Mesothelial cell of epicardium (in vitro differentiated cells): ENCODE measurements at regions not wholly inside any gene's neighbourhood (a gene's known extent, or its start where the extent isn't known, plus 50 kb on each side); places are given as distances from the start of the nearest gene placed in this dataset.

Source experiments
- DNase-seq, 2 experiments: peaks; one replicate each; pipeline ENCODE4 v3.0.0; 2021; ENCODE audit warnings: low spot score in 2 of 2; ENCODE audit not compliant: unreplicated experiment in 2 of 2
- H3K27ac Mint-ChIP-seq: 2 replicates; pipeline ENCODE4 v1.8.0; 2021; ENCODE audit warnings: mixed read lengths
- H3K27me3 Mint-ChIP-seq: 2 replicates; pipeline ENCODE4 v1.8.0; 2021; ENCODE audit warnings: low read depth, mixed read lengths
- H3K36me3 Mint-ChIP-seq: 2 replicates; pipeline ENCODE4 v1.8.0; 2021; ENCODE audit warnings: mixed read lengths
- H3K4me1 Mint-ChIP-seq: 2 replicates; pipeline ENCODE4 v1.8.0; 2021; ENCODE audit warnings: mixed read lengths
- H3K4me3 Mint-ChIP-seq: 2 replicates; pipeline ENCODE4 v1.8.0; 2021; ENCODE audit warnings: mild to moderate bottlenecking, moderate library complexity, mixed read lengths
- H3K9me3 Mint-ChIP-seq: 2 replicates; pipeline ENCODE4 v1.8.0; 2021; ENCODE audit warnings: mixed read lengths
- TF ChIP-seq, protein P1 (sequence below): fragments of 200-600 bp; sonication (generic); IDR thresholded peaks from one replicate; pipeline ENCODE4 v1.5.0; 2021; ENCODE audit warnings: antibody characterized with exemption; ENCODE audit not compliant: unreplicated experiment

- TF ChIP-seq, protein P1, sequence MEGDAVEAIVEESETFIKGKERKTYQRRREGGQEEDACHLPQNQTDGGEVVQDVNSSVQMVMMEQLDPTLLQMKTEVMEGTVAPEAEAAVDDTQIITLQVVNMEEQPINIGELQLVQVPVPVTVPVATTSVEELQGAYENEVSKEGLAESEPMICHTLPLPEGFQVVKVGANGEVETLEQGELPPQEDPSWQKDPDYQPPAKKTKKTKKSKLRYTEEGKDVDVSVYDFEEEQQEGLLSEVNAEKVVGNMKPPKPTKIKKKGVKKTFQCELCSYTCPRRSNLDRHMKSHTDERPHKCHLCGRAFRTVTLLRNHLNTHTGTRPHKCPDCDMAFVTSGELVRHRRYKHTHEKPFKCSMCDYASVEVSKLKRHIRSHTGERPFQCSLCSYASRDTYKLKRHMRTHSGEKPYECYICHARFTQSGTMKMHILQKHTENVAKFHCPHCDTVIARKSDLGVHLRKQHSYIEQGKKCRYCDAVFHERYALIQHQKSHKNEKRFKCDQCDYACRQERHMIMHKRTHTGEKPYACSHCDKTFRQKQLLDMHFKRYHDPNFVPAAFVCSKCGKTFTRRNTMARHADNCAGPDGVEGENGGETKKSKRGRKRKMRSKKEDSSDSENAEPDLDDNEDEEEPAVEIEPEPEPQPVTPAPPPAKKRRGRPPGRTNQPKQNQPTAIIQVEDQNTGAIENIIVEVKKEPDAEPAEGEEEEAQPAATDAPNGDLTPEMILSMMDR, result no peak
- no peaks in the 10 kb centered on the region for H3K9me3 Mint-ChIP-seq
- no peaks in the 10 kb centered on the region for H3K36me3 Mint-ChIP-seq
- DNase-seq, result no peak
- no peak overlapping the region for H3K4me3 Mint-ChIP-seq
- H3K4me1 Mint-ChIP-seq, result peaks cover 8% of the 10 kb centered on the region
- no peaks in the 10 kb centered on the region for H3K27me3 Mint-ChIP-seq
- H3K27ac Mint-ChIP-seq, result no peak overlapping the region
Measured at GRCh38 chr13:68987585-68987984, 1120.0 kb upstream of the ATXN8OS start.

- Mint-ChIP-seq H3K4me1 (peaks cover 8% of the 10 kb centered on the region), H3K27ac (no peak overlapping the region), H3K27me3 (no peaks in the 10 kb centered on the region), H3K36me3 (no peaks in the 10 kb centered on the region), H3K4me3 (no peak overlapping the region), H3K9me3 (no peaks in the 10 kb centered on the region)
- TF ChIP-seq, protein P1, result no peak
- DNase-seq, result no peak
Measured at GRCh38 chr13:68984688-68985319, 1122.8 kb upstream of the ATXN8OS start.

DNA sequence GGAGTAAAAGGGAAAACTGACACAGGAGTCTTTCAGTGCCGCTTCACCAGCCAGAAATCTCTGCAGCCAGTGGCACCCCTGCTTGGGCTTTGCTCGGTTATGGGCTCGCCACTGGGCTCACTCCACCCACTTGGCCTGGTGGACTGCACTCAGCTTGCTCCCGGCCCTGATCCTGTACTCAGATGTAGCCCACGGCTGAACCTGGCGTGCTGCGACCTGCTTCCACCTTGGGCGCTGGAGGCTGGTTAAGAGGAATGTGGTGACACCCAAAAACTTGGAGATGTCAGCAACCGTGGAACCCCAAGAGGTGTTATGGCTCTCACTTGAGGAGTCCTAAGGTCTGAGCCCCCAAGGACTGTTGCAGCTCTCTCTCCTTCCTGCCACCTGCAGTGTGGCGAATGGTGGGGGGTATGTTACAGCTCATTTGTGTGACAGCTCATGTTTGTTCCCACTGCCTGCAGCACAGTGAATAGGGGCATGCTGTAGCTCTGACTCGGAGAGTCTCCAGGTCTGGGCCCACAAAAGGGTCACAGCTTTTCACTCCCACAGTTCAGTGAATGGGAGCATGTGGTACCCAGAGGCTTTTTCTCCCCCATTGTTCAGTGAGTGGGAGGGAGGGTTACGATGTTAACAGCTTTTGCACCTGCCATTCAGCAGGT, 1124.5 kb upstream of the ATXN8OS start:
- DNase-seq, result no peak
- H3K9me3 Mint-ChIP-seq, result no peaks in the 10 kb centered on the region
- no peaks in the 10 kb centered on the region for H3K36me3 Mint-ChIP-seq
- no peak overlapping the region for H3K4me3 Mint-ChIP-seq
- TF ChIP-seq, protein P1, result no peak
- no peaks in the 10 kb centered on the region for H3K27me3 Mint-ChIP-seq
- H3K27ac Mint-ChIP-seq, result no peak overlapping the region
- no peaks in the 10 kb centered on the region for H3K4me1 Mint-ChIP-seq

DNA sequence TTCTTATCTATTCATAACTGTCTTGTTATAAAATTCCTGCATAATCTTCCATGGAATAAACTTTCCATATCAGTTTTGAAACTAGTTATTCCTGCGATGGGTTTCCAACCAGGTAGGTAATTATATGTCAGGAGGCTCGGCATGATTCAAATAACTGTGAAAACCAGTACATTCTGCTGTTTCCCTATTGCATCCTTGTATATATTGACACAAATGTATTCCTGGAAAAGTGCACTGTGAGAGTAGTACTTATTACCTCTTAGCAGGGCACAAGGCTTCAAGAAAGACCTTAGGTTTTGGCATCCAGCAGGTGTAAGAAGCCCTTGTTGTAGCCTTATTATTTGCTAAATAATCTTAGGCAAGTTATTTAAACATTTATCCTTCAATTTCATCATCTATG, 1131.3 kb upstream of the ATXN8OS start:
- H3K27me3 Mint-ChIP-seq, result no peaks in the 10 kb centered on the region
- H3K9me3 Mint-ChIP-seq, result no peaks in the 10 kb centered on the region
- no peaks in the 10 kb centered on the region for H3K4me1 Mint-ChIP-seq
- H3K4me3 Mint-ChIP-seq, result no peak overlapping the region
- H3K36me3 Mint-ChIP-seq, result no peaks in the 10 kb centered on the region
- no peak for DNase-seq
- H3K27ac Mint-ChIP-seq, result no peak overlapping the region
- TF ChIP-seq, protein P1, result no peak

DNA sequence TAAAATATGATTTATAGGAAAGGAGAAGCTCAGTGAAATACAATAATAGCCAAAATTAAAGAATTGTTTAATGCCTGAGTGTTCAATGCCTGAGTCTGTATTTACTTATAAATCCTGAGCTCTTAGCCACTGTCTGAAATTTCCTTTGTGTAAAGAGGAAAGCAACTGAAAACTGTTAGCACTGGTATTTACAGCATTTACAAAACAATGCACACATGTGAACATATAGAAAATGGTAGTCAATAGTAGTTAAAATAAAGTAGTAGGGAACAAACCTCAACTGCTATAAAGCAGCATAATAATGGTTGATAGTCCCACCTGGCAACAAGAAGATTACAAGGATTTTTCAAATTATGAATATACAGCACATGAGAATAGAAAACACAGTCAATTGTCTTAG, 1137.1 kb upstream of the ATXN8OS start:
- no peak overlapping the region for H3K4me3 Mint-ChIP-seq
- H3K27me3 Mint-ChIP-seq, result no peaks in the 10 kb centered on the region
- H3K9me3 Mint-ChIP-seq, result no peaks in the 10 kb centered on the region
- no peak for DNase-seq
- H3K27ac Mint-ChIP-seq, result no peak overlapping the region
- H3K4me1 Mint-ChIP-seq, result peaks cover 7% of the 10 kb centered on the region
- TF ChIP-seq, protein P1, result no peak
- no peaks in the 10 kb centered on the region for H3K36me3 Mint-ChIP-seq
